Keratinocyte (primary cell): ENCODE measurements at regions not wholly inside any gene's neighbourhood (a gene's known extent, or its start where the extent isn't known, plus 50 kb on each side); places are given as distances from the start of the nearest gene placed in this dataset.

Experiments
- DNase-seq: peaks from one replicate; pipeline ENCODE4 v3.0.0-alpha.2; 2011; ENCODE audit warnings: low read depth, missing footprints, low spot score
- FAIRE-seq: peaks from 2 replicates; lab custom pipeline; 2011; peaks lifted over from hg19 to GRCh38; lab: Jason Lieb, UNC
- H2AFZ ChIP-seq: 2 replicates; pipeline ENCODE4 v1.6.0; 2012; ENCODE audit warnings: low read length, control low read depth, inconsistent platforms; ENCODE audit not compliant: control insufficient read depth
- H3K27ac ChIP-seq: 2 replicates; pipeline ENCODE4 v1.5.1; 2011; ENCODE audit warnings: low read length; ENCODE audit not compliant: control insufficient read depth, insufficient read depth
- H3K27me3 ChIP-seq: 3 replicates; pipeline ENCODE4 v1.6.0; 2011; ENCODE audit warnings: low read length; ENCODE audit not compliant: control insufficient read depth, insufficient read depth; ENCODE audit errors: extremely low read depth
- H3K36me3 ChIP-seq, 2 experiments: 2 replicates in 1 of 2; 3 replicates in 1 of 2; pipeline ENCODE4 v1.5.1; 2011; ENCODE audit warnings: low read length in 2 of 2, mild to moderate bottlenecking in 1 of 2; ENCODE audit not compliant: control insufficient read depth in 2 of 2, insufficient read depth in 2 of 2; ENCODE audit errors: extremely low read depth in 1 of 2
- H3K4me1 ChIP-seq: 3 replicates; pipeline ENCODE4 v1.5.1; 2011; ENCODE audit warnings: low read length; ENCODE audit not compliant: control insufficient read depth, insufficient read depth; ENCODE audit errors: extremely low read depth
- H3K4me2 ChIP-seq: 3 replicates; pipeline ENCODE4 v1.6.0; 2011; ENCODE audit warnings: low read depth, low read length; ENCODE audit not compliant: control insufficient read depth, insufficient read depth; ENCODE audit errors: extremely low read depth
- H3K4me3 ChIP-seq, 3 experiments: fragments of 200-600 bp in 1 of 3; sonication (generic) in 1 of 3; 2 replicates in 2 of 3; 3 replicates in 1 of 3; pipeline ENCODE4 v1.5.1; 2011 to 2016; ENCODE audit warnings: low read length in 3 of 3, mild to moderate bottlenecking in 3 of 3, control low read depth in 2 of 3, inconsistent platforms in 1 of 3, low read depth in 1 of 3, mixed read lengths in 1 of 3, mixed run types in 1 of 3, moderate library complexity in 1 of 3; ENCODE audit not compliant: control insufficient read depth in 2 of 3, insufficient read depth in 2 of 3; ENCODE audit errors: extremely low read depth in 1 of 3
- H3K79me2 ChIP-seq: 2 replicates; pipeline ENCODE4 v1.6.0; 2012; ENCODE audit warnings: low read length; ENCODE audit not compliant: control insufficient read depth, insufficient read depth
- H3K9ac ChIP-seq: 3 replicates; pipeline ENCODE4 v1.6.0; 2011; ENCODE audit warnings: low read length; ENCODE audit not compliant: control insufficient read depth, insufficient read depth; ENCODE audit errors: extremely low read depth
- H3K9me1 ChIP-seq: 3 replicates; pipeline ENCODE4 v1.6.0; 2011; ENCODE audit warnings: low read length; ENCODE audit not compliant: control insufficient read depth, insufficient read depth; ENCODE audit errors: extremely low read depth
- H3K9me3 ChIP-seq: 2 replicates; pipeline ENCODE4 v1.5.1; 2012; ENCODE audit warnings: low read depth, low read length; ENCODE audit not compliant: control insufficient read depth
- H4K20me1 ChIP-seq: 3 replicates; pipeline ENCODE4 v1.6.0; 2011; ENCODE audit warnings: low read length; ENCODE audit not compliant: control insufficient read depth, insufficient read depth; ENCODE audit errors: extremely low read depth
- CTCF ChIP-seq, 3 experiments: IDR thresholded peaks in 1 of 3; conservative IDR thresholded peaks in 1 of 3; optimal IDR thresholded peaks in 1 of 3; 2 replicates in 2 of 3; 3 replicates in 1 of 3; pipeline versions ENCODE3 to v1.5.1; 2011; ENCODE audit warnings: low read length in 3 of 3, mild to moderate bottlenecking in 3 of 3, moderate library complexity in 2 of 3, control low read depth in 1 of 3, inconsistent platforms in 1 of 3; ENCODE audit not compliant: insufficient read depth in 2 of 3; ENCODE audit errors: extremely low read depth in 1 of 3
- EZH2 ChIP-seq: IDR thresholded peaks from one replicate; pipeline ENCODE4 v1.6.1; 2012; ENCODE audit warnings: inconsistent platforms, mild to moderate bottlenecking, low read length, moderate library complexity
- dilution Hi-C: fragments of 300-500 bp; cut with MboI; formaldehyde crosslinking; loops from one replicate; pipeline ENCODE4 v1.7.0; 2020; ENCODE audit warnings: low sequenced_read_pairs; ENCODE audit not compliant: extremely low pct_ligation_motif_present

GRCh38 chr2:237221443-237221842 is 135.8 kb downstream of the COPS8 start:
- dilution Hi-C loops, result no loop called here
- Histone ChIP-seq H3K27me3 (peaks cover 4% of the 10 kb centered on the region), H3K27ac (no peak overlapping the region), H3K79me2 (no peaks in the 10 kb centered on the region), H4K20me1 (no peaks in the 10 kb centered on the region), H3K9me1 (no peaks in the 10 kb centered on the region), H3K9me3 (no peaks in the 10 kb centered on the region), H3K4me1 (peaks cover 7% of the 10 kb centered on the region), H3K36me3 (no peaks in the 10 kb centered on the region), H2AFZ (no peak overlapping the region), H3K9ac (no peak overlapping the region), H3K4me3 (no peak overlapping the region), H3K4me2 (no peak overlapping the region)
- FAIRE-seq (no peak), DNase-seq (no peak)
- TF ChIP-seq CTCF (optimal IDR thresholded peaks at IDR 0.05 in 1 of 3, IDR thresholded peaks at IDR 0.05 in 1 of 3, conservative IDR thresholded peaks at IDR 0.05 in 1 of 3; ENCODE audit: extremely low read depth in 1 of 3, insufficient read depth in 2 of 3, low read length in 3 of 3) (no peak), EZH2 (no peak)

- H4K20me1 ChIP-seq, result no peaks in the 10 kb centered on the region
- no peaks in the 10 kb centered on the region for H3K79me2 ChIP-seq
- H3K4me1 ChIP-seq, result peaks cover 7% of the 10 kb centered on the region
- no peaks in the 10 kb centered on the region for H3K36me3 ChIP-seq
- H3K9me1 ChIP-seq, result no peaks in the 10 kb centered on the region
- H3K9me3 ChIP-seq, result no peaks in the 10 kb centered on the region
- no peak overlapping the region for H3K27ac ChIP-seq
- H3K9ac ChIP-seq, result no peak overlapping the region
- dilution Hi-C loops, result no loop called here
- peaks cover 4% of the 10 kb centered on the region for H3K27me3 ChIP-seq
- H3K4me2 ChIP-seq, result no peak overlapping the region
- FAIRE-seq, result no peak
- no peak for TF ChIP-seq CTCF (optimal IDR thresholded peaks at IDR 0.05 in 1 of 3, IDR thresholded peaks at IDR 0.05 in 1 of 3, conservative IDR thresholded peaks at IDR 0.05 in 1 of 3; ENCODE audit: extremely low read depth in 1 of 3, insufficient read depth in 2 of 3, low read length in 3 of 3)
- no peak for DNase-seq
- H2AFZ ChIP-seq, result no peak overlapping the region
- no peak overlapping the region for H3K4me3 ChIP-seq
These were observed 136.5 kb downstream of the COPS8 start for GRCh38 chr2:237222178-237222577.
